ENCODE measurements at regions not wholly inside any gene's neighbourhood (a gene's known extent, or its start where the extent isn't known, plus 50 kb on each side); places are given as distances from the start of the nearest gene placed in this dataset.

- DNase-seq (ENCODE audit: low spot score) = no peak
Measured at GRCh38 chr12:91622981-91623380, 440.4 kb upstream of the DCN start.

GRCh38 chr12:91622037-91622436, 439.4 kb upstream of the DCN start:
- DNase-seq (ENCODE audit: low spot score) = no peak

- DNase-seq (ENCODE audit: low spot score) = no peak
Measured at GRCh38 chr12:91620992-91621391, 438.4 kb upstream of the DCN start.

DNA sequence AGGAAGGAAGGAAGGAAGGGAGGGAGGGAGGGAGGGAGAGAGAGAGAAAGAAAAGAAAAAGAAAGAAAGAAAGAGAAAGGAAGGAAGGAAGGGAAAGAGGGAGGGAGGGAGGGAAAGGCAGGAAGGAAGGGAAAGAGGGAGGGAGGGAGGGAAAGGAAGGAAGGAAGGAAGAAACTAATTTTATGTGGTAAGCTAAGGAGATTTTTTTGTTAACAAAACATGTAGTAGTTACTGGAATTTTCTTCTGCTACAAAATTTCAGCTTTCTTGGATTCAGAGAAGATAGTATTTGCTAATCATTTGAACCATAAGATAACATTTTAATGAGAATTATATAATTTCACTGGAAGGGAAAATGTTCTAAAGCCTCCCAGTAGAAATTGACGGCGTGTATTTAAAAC, 437.8 kb upstream of the DCN start:
- no peak for DNase-seq (ENCODE audit: low spot score)

- no peak for DNase-seq (ENCODE audit: low spot score)
Measured at GRCh38 chr12:91618281-91618680, 435.7 kb upstream of the DCN start.

GRCh38 chr12:91617818-91618217, 435.2 kb upstream of the DCN start:
- no peak for DNase-seq (ENCODE audit: low spot score)

- no peak for DNase-seq (ENCODE audit: low spot score)
Measured at GRCh38 chr12:91616416-91616815, 433.8 kb upstream of the DCN start.

DNA sequence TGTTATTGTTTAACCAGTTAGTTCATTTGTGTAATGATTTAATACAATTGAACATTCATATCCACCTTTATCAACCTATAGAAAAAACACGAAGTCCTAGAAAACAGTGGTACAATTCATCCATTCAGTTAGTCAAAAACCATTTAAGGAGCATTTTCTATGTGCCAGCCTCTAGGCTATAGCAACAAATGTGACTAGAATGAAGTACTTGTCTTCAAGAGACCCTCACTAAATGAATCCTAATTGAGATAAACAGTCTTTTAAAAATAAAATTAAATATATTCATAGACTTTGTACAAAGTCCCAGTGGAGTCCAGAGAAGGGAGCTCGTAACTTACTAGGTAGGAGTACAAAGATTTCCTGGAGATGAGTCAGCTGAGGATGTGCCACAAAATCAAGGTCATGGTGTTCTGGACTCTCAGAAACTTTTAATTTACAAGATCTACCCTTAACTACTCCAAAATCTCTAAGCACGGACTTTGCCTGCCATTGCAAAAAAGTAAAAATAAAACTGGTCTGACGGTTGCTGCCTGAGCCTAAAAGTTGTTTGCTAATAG, 430.7 kb upstream of the DCN start:
- no peak for DNase-seq (ENCODE audit: low spot score)

DNA sequence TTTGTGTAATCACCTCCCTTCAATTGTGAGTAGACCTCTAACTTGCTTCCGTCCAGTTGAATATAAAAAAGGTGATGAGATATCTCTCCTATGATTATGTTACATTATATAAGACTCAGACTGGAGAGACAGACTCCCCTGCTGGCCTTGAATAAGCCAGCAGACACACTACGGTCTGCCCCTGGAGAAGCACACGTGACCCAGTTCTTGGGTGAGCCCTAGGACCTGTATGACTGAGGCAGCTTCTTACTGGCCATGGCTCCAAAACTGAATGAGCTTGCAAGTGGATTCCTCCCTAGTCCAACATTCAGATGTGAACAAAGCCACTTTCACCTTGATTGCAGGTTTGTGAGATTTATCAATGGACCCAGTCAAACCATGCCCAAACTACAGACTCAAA, 427.9 kb upstream of the DCN start:
- no peak for DNase-seq (ENCODE audit: low spot score)

GRCh38 chr12:91609283-91609682, 426.7 kb upstream of the DCN start:
- no peak for DNase-seq (ENCODE audit: low spot score)

DNA sequence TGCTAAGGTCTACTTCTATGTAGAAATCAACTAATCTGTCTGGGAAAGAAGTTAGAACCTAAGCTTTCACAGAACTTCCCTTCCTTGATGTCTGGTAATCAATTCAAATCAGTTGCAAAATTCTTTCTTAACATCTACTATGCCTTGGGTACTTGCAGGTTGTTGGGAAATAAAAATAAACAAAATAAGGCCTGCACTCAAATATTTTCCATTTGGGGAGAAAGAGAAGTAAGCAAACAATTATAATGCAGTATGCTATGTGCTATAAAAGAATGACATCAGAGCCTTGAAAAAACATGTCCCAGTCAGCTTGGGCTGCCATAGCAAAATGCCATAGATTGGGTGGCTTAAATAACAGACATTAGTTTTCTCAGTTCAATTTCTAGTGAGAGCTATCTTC, 425.9 kb upstream of the DCN start:
- DNase-seq (ENCODE audit: low spot score) = no peak

- no peak for DNase-seq (ENCODE audit: low spot score)
Measured at GRCh38 chr12:91606662-91607377, 424.2 kb upstream of the DCN start.

DNA sequence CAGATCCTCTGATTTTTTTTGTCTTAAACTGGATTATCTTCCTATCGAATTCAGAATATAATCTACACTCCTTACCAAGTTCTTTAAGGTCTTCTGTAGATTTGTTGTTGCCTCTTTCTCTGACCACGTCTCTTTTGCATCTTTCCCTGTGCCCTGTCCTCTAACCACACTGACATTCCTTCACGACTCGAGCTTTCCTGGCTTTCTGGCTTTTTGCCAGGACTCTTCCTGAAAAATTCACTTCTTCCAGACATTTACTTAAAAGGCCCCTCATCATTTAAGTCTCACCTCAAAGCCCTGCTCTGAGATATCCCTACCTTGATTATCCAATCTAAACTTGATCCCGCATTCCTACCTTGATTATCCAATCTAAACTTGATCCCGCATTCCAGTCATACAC, 422.3 kb upstream of the DCN start:
- DNase-seq (ENCODE audit: low spot score) = no peak

GRCh38 chr12:91603060-91603459, 420.4 kb upstream of the DCN start:
- no peak for DNase-seq (ENCODE audit: low spot score)

- DNase-seq (ENCODE audit: low spot score) = no peak
Measured at GRCh38 chr12:91601054-91601453, 418.4 kb upstream of the DCN start.

- DNase-seq (ENCODE audit: low spot score) = no peak
Measured at GRCh38 chr12:91594715-91595114, 412.1 kb upstream of the DCN start.

GRCh38 chr12:91591639-91591987, 409.0 kb upstream of the DCN start:
- DNase-seq (ENCODE audit: low spot score) = no peak

DNA sequence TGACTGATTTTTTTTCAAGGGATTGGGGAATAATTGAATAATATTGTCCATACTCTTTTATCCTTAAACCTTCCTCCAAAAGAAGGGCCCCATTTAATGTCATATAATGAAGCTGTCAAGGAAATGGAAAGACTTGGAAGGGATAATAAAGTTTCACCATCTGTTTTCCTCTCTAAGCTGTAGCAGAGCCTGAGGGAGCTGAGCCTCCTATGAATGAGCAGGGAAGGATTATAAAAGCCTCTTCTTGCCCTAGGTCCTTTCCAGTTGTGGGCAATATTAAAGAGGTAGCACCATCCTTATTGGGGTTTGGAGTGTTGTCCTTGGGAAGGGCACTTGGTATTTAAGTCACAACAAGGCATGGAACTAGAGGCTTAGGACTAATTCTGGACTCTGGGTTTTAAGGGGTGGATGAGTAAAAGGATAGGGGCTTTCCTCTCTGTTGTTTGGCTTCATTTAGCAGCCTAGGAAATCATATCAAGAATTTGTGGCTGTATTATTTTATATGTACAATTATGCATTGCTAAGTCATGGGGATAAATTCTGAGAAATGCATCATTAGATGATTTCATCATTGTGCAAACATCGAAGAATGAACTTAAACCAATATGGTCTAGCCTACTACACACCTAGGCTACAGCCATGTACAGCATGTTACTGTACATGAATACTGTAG, 408.5 kb upstream of the DCN start:
- DNase-seq (ENCODE audit: low spot score) = no peak

GRCh38 chr12:91588874-91589454, 406.3 kb upstream of the DCN start:
- DNase-seq (ENCODE audit: low spot score) = no peak

- DNase-seq (ENCODE audit: low spot score) = no peak
Measured at GRCh38 chr12:91586015-91586414, 403.4 kb upstream of the DCN start.

- DNase-seq (ENCODE audit: low spot score) = no peak
Measured at GRCh38 chr12:91582811-91583210, 400.2 kb upstream of the DCN start.

DNA sequence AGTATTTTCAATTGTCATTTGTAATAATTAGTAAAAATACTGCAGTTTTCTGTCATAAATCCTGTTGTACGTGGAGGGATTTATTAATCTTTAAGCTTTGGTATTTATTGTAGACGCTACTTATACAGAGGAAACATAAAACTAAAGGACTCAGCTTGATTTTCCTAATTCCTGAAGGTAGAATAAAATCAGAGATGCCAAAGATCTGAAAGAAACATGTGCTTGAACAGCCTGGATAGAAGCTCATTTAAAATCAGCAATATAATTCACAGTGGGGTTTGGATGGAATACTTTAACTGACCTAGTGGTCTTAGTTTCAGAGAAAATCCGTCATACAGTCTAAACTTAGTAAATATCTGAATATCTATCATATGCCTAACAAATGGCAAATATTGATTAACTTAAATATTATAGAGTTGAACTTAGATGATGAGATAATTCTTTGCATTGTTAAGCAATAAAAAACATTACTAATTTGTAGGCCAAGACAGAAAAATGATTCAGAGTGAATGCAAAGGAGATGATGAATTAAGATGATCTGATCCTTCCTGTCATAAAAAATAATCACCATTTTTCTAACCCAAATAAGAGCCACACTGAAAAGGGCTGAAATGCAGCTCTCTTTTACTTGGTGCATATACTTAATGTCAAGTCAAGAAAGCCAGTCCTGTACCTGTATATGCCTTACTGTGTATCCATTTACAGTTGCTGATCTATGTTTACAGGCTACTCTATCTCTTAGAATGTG, 397.1 kb upstream of the DCN start:
- DNase-seq (ENCODE audit: low spot score) = no peak
